GM12878 (cell line): ENCODE measurements at regions not wholly inside any gene's neighbourhood (a gene's known extent, or its start where the extent isn't known, plus 50 kb on each side); places are given as distances from the start of the nearest gene placed in this dataset.

Experiments
- ATAC-seq: fragments of 200-7000 bp; cut with Tn5 transposase; 3 replicates; pipeline ENCODE4 v1.9.1; 2020; ENCODE audit warnings: mild to moderate bottlenecking, moderate library complexity
- BruUV-seq: library from RNA; stranded (reverse); fragments of 400-500 nt; replicated peaks from 2 replicates; lab custom pipeline; 2021; lab: Mats Ljungman, UMichigan
- CTCF ChIA-PET: fragments of 300-600 bp; sonication (Branson Sonifier 250); formaldehyde crosslinking; extraction: SDS; loops from one replicate; lab custom pipeline; 2021; ENCODE audit warnings: inconsistent platforms; lab: Yijun Ruan, JAX
- POLR2A ChIA-PET: fragments of 350-600 bp; formaldehyde crosslinking; extraction: SDS; loops from one replicate; lab custom pipeline; 2021; ENCODE audit warnings: inconsistent platforms; lab: Charles Lee
- RAD21 ChIA-PET: fragments of 300-600 bp; sonication (Branson Sonifier 250); formaldehyde crosslinking; loops from one replicate; lab custom pipeline; 2023; ENCODE audit warnings: antibody characterized with exemption; ENCODE audit not compliant: unreplicated experiment; lab: Charles Lee
- SMC1A ChIA-PET: fragments of 300-600 bp; sonication (Branson Sonifier 250); formaldehyde crosslinking; loops from one replicate; lab custom pipeline; 2023; ENCODE audit not compliant: unreplicated experiment, uncharacterized antibody; lab: Charles Lee
- DNase-seq: peaks from one replicate; pipeline ENCODE4 v3.0.0-alpha.2; 2011; ENCODE audit warnings: low read depth, low spot score
- FAIRE-seq: peaks from 3 replicates; lab custom pipeline; 2011; peaks lifted over from hg19 to GRCh38; lab: Jason Lieb, UNC
- H2AFZ ChIP-seq: 2 replicates; pipeline ENCODE4 v1.6.0; 2011; ENCODE audit warnings: low read depth, low read length, control low read depth; ENCODE audit not compliant: control insufficient read depth
- H3K27ac ChIP-seq: 2 replicates; pipeline ENCODE4 v1.5.1; 2011; ENCODE audit warnings: control low read depth; ENCODE audit not compliant: control insufficient read depth, insufficient read depth
- H3K27me3 ChIP-seq, 2 experiments: replicated peaks in 1 of 2; 2 replicates each; pipeline versions ENCODE4 v1.6.0 to v1.6.1; 2011; ENCODE audit warnings: low read length in 1 of 2; ENCODE audit not compliant: control insufficient read depth in 2 of 2, insufficient read depth in 2 of 2
- H3K36me3 ChIP-seq, 2 experiments: 2 replicates each; pipeline ENCODE4 v1.5.1; 2011; ENCODE audit warnings: low read length in 1 of 2; ENCODE audit not compliant: control insufficient read depth in 2 of 2, insufficient read depth in 2 of 2
- H3K4me1 ChIP-seq: 2 replicates; pipeline ENCODE4 v1.6.1; 2011; ENCODE audit warnings: mild to moderate bottlenecking, low read length, moderate library complexity, mixed read lengths; ENCODE audit not compliant: control insufficient read depth, insufficient read depth
- H3K4me2 ChIP-seq: 2 replicates; pipeline ENCODE4 v1.6.0; 2011; ENCODE audit warnings: control low read depth; ENCODE audit not compliant: control insufficient read depth, insufficient read depth
- H3K4me3 ChIP-seq: fragments of 200-600 bp; sonication (generic); 2 replicates; pipeline ENCODE4 v1.5.1; 2016
- H3K79me2 ChIP-seq: 2 replicates; pipeline ENCODE4 v1.6.0; 2011; ENCODE audit warnings: low read length; ENCODE audit not compliant: control insufficient read depth, insufficient read depth
- H3K9ac ChIP-seq: 2 replicates; pipeline ENCODE4 v1.8.0; 2011; ENCODE audit warnings: low read length, control low read depth, mixed read lengths; ENCODE audit not compliant: control insufficient read depth, insufficient read depth
- H3K9me3 ChIP-seq: replicated peaks from 3 replicates; pipeline ENCODE4 v1.5.1; 2011; ENCODE audit warnings: mild to moderate bottlenecking, low read length; ENCODE audit not compliant: control insufficient read depth, insufficient read depth
- H4K20me1 ChIP-seq: 2 replicates; pipeline ENCODE4 v1.6.0; 2011; ENCODE audit not compliant: control insufficient read depth, insufficient read depth
- ASH2L ChIP-seq: fragments of 300-600, 200-600 bp; sonication (generic); IDR thresholded peaks from 2 replicates; pipeline ENCODE4 v1.6.1; 2017; ENCODE audit warnings: low read depth, mild to moderate bottlenecking, borderline replicate concordance
- BRCA1 ChIP-seq: IDR thresholded peaks from 2 replicates; pipeline ENCODE4 v1.6.1; 2011; ENCODE audit warnings: low read depth, low read length, improper control_type of control experiment
- MLLT1 ChIP-seq: fragments of 450-650 bp; IDR thresholded peaks from 2 replicates; pipeline ENCODE4 v1.6.1; 2016; ENCODE audit warnings: mild to moderate bottlenecking
- NR2F1 ChIP-seq: fragments of 450-650 bp; conservative IDR thresholded peaks from 2 replicates; pipeline ENCODE4 v1.6.1; 2017; ENCODE audit warnings: mild to moderate bottlenecking
- RB1 ChIP-seq: fragments of 450-650 bp; formaldehyde crosslinking; IDR thresholded peaks from 2 replicates; pipeline ENCODE4 v1.6.1; 2017; ENCODE audit warnings: mild to moderate bottlenecking, borderline replicate concordance
- SIX5 ChIP-seq: IDR thresholded peaks from 2 replicates; pipeline ENCODE4 v1.6.1; 2011; ENCODE audit warnings: mild to moderate bottlenecking, low read depth, low read length, moderate library complexity; ENCODE audit not compliant: severe bottlenecking
- STAT1 ChIP-seq: fragments of 450-650 bp; conservative IDR thresholded peaks from 2 replicates; pipeline ENCODE4 v1.6.1; 2014; ENCODE audit warnings: antibody characterized with exemption, mild to moderate bottlenecking
- TCF3 ChIP-seq: IDR thresholded peaks from 2 replicates; pipeline ENCODE4 v1.6.1; 2012; ENCODE audit warnings: low read depth, mild to moderate bottlenecking, low read length, borderline replicate concordance; ENCODE audit not compliant: insufficient read depth
- whole genome bisulfite sequencing: methylation state at CpG from one replicate; pipeline ENCODE4 v1.1.6; 2016; ENCODE audit warnings: low lambda C conversion rate; ENCODE audit not compliant: insufficient replicate concordance, insufficient coverage; ENCODE audit errors: missing lambda C conversion rate; 5-methylcytosine and 5-hydroxymethylcytosine counted together
- in situ Hi-C: fragments of 300-500 bp; cut with MboI; formaldehyde crosslinking; loops from 9 replicates; pipeline ENCODE4 v1.14.3; 2018; ENCODE audit warnings: mixed read lengths
- intact Hi-C: fragments of 100-400 bp; cut with micrococcal nuclease; formaldehyde crosslinking; loops from one replicate; pipeline ENCODE4 v1.14.2; 2022; ENCODE audit not compliant: unreplicated experiment

- H3K36me3 ChIP-seq = no peaks in the 10 kb centered on the region
- no TSS peak for BruUV-seq
- SMC1A ChIA-PET = interaction anchor here (1.0 to 1.1 kb wide), 2 partner anchors 9 to 12 kb away, joined by 3 read pairs; no protein-coding TSS in a partner anchor
- ATAC-seq = no peak
- in situ Hi-C loops (no loop called here), intact Hi-C loops (no loop called here)
- no peaks in the 10 kb centered on the region for H3K4me1 ChIP-seq
- no peak overlapping the region for H3K4me2 ChIP-seq
- H3K79me2 ChIP-seq = no peaks in the 10 kb centered on the region
- no peaks in the 10 kb centered on the region for H4K20me1 ChIP-seq
- WGBS = 0% methylated on average over 1 of the region's 1 CpG
- RAD21 ChIA-PET = interaction anchor here (1.0 kb wide), 1 partner anchor 40 kb away, joined by 4 read pairs; no protein-coding TSS in a partner anchor
- no peaks in the 10 kb centered on the region for H3K9me3 ChIP-seq
- CTCF ChIA-PET = interaction anchor here (1.1 kb wide), 1 partner anchor 9 kb away, joined by 3 read pairs; no protein-coding TSS in a partner anchor
- no peak for TF ChIP-seq STAT1
- no peak for TF ChIP-seq NR2F1
- no peak for TF ChIP-seq ASH2L
- TF ChIP-seq BRCA1 = no peak
- no peak for TF ChIP-seq SIX5
- no peak for TF ChIP-seq TCF3
- TF ChIP-seq RB1 = no peak
- TF ChIP-seq MLLT1 = no peak
- no peak overlapping the region for H3K9ac ChIP-seq
- POLR2A ChIA-PET = no interaction called here
- no peak for DNase-seq
- H2AFZ ChIP-seq = no peak overlapping the region
- H3K4me3 ChIP-seq = no peak overlapping the region
- no peak overlapping the region for H3K27ac ChIP-seq
- no peaks in the 10 kb centered on the region for H3K27me3 ChIP-seq
- FAIRE-seq = no peak
Measured at GRCh38 chr12:60926256-60926655, 1330.4 kb downstream of the SLC16A7 start.
